Breast epithelium (tissue), 3 donors: ENCODE measurements at regions not wholly inside any gene's neighbourhood (a gene's known extent, or its start where the extent isn't known, plus 50 kb on each side); places are given as distances from the start of the nearest gene placed in this dataset.

Experiments used
- POLR2A ChIP-seq: fragments of 450-650 bp; IDR thresholded peaks from one replicate; pipeline ENCODE4 v1.6.1; 2016; ENCODE audit warnings: antibody characterized with exemption, mild to moderate bottlenecking, moderate library complexity
- POLR2AphosphoS5 ChIP-seq, 3 donors: sonication (generic); formaldehyde crosslinking; IDR thresholded peaks; one replicate each; pipeline ENCODE4 v1.6.1; 2017; ENCODE audit warnings: antibody characterized with exemption in 3 of 3
- TF ChIP-seq, protein P1 (sequence below), 3 donors: fragments of 450-650 bp; IDR thresholded peaks; one replicate each; pipeline ENCODE4 v1.5.1; 2016 to 2017; ENCODE audit warnings: antibody characterized with exemption in 3 of 3, mild to moderate bottlenecking in 3 of 3, moderate library complexity in 3 of 3

- TF ChIP-seq, protein P1, sequence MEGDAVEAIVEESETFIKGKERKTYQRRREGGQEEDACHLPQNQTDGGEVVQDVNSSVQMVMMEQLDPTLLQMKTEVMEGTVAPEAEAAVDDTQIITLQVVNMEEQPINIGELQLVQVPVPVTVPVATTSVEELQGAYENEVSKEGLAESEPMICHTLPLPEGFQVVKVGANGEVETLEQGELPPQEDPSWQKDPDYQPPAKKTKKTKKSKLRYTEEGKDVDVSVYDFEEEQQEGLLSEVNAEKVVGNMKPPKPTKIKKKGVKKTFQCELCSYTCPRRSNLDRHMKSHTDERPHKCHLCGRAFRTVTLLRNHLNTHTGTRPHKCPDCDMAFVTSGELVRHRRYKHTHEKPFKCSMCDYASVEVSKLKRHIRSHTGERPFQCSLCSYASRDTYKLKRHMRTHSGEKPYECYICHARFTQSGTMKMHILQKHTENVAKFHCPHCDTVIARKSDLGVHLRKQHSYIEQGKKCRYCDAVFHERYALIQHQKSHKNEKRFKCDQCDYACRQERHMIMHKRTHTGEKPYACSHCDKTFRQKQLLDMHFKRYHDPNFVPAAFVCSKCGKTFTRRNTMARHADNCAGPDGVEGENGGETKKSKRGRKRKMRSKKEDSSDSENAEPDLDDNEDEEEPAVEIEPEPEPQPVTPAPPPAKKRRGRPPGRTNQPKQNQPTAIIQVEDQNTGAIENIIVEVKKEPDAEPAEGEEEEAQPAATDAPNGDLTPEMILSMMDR (IDR thresholded peaks at IDR 0.05): no peak
- TF ChIP-seq POLR2AphosphoS5 (IDR thresholded peaks at IDR 0.05): no peak
- TF ChIP-seq POLR2A: no peak
Measured at GRCh38 chr3:1903111-1903510, 195.6 kb upstream of the CNTN4 start.
